DOHH2 (cell line): ENCODE measurements at regions not wholly inside any gene's neighbourhood (a gene's known extent, or its start where the extent isn't known, plus 50 kb on each side); places are given as distances from the start of the nearest gene placed in this dataset.
A peak's percentile ranks its signal among the peaks of the same experiment; 100 is the strongest.
"Not testable (repeated sequence)": the region's sequence is repeated elsewhere in the genome, so short reads cannot be mapped to it uniquely, and the experiment has no call there.

ENCODE experiments used
- H3F3A ChIP-seq: fragments of 200-600 bp; sonication (generic), shearing (Covaris generic); 2 replicates; pipeline ENCODE4 v1.6.0; 2016; ENCODE audit warnings: antibody characterized with exemption, mild to moderate bottlenecking; ENCODE audit not compliant: control insufficient read depth, insufficient read depth
- H3K27ac ChIP-seq: fragments of 200-600 bp; sonication (generic); 2 replicates; pipeline ENCODE4 v1.5.1; 2014; ENCODE audit warnings: low read depth, mild to moderate bottlenecking, low read length, moderate library complexity
- H3K27me3 ChIP-seq: fragments of 200-600 bp; sonication (generic); 2 replicates; pipeline ENCODE4 v1.6.1; 2014; ENCODE audit warnings: mild to moderate bottlenecking, low read length, mixed read lengths; ENCODE audit not compliant: control insufficient read depth
- H3K36me3 ChIP-seq: fragments of 200-600 bp; sonication (generic); 2 replicates; pipeline ENCODE4 v1.6.1; 2014; ENCODE audit warnings: mild to moderate bottlenecking, low read length, moderate library complexity, mixed read lengths; ENCODE audit not compliant: control insufficient read depth
- H3K4me1 ChIP-seq: fragments of 200-600 bp; sonication (generic); 2 replicates; pipeline ENCODE4 v1.6.1; 2014; ENCODE audit warnings: mild to moderate bottlenecking, low read length, mixed read lengths; ENCODE audit not compliant: control insufficient read depth
- H3K4me2 ChIP-seq: fragments of 200-600 bp; sonication (generic); 2 replicates; pipeline ENCODE4 v1.6.0; 2014; ENCODE audit warnings: mild to moderate bottlenecking, low read length, moderate library complexity
- H3K4me3 ChIP-seq: fragments of 200-600 bp; sonication (generic); 2 replicates; pipeline ENCODE4 v1.5.1; 2014; ENCODE audit warnings: mild to moderate bottlenecking, low read length, mixed read lengths
- H3K79me2 ChIP-seq: fragments of 200-600 bp; sonication (generic); 2 replicates; pipeline ENCODE4 v1.6.1; 2014; ENCODE audit warnings: mild to moderate bottlenecking, low read length, mixed read lengths; ENCODE audit not compliant: control insufficient read depth
- H3K9me2 ChIP-seq: fragments of 200-600 bp; sonication (generic); replicated peaks from 2 replicates; pipeline ENCODE4 v1.6.1; 2014; ENCODE audit warnings: mild to moderate bottlenecking, low read length, mixed read lengths; ENCODE audit not compliant: control insufficient read depth
- H3K9me3 ChIP-seq: fragments of 200-600 bp; sonication (generic); 2 replicates; pipeline ENCODE4 v1.6.1; 2014; ENCODE audit warnings: antibody characterized with exemption, low read length, mixed read lengths; ENCODE audit not compliant: control insufficient read depth, insufficient read depth
- H4K20me1 ChIP-seq: fragments of 200-600 bp; sonication (generic); 2 replicates; pipeline ENCODE4 v1.6.0; 2014; ENCODE audit warnings: low read depth, mild to moderate bottlenecking, antibody characterized with exemption, low read length, moderate library complexity; ENCODE audit not compliant: control insufficient read depth, insufficient read depth
- CTCF ChIP-seq: fragments of 200-600 bp; sonication (generic); IDR thresholded peaks from one replicate; pipeline ENCODE4 v1.5.1; 2014; ENCODE audit warnings: antibody characterized with exemption, mild to moderate bottlenecking, low read depth, low read length; ENCODE audit not compliant: poor library complexity, severe bottlenecking
- EZH2phosphoT487 ChIP-seq: fragments of 200-600 bp; sonication (generic); IDR thresholded peaks from 2 replicates; pipeline ENCODE4 v1.6.1; 2017; ENCODE audit warnings: borderline replicate concordance, mild to moderate bottlenecking, antibody characterized with exemption, low read length, moderate library complexity, mixed read lengths

- not testable (repeated sequence) for H3K9me2 ChIP-seq, H3K27me3 ChIP-seq, H4K20me1 ChIP-seq, H3K9me3 ChIP-seq, H3K4me3 ChIP-seq, H3F3A ChIP-seq, H3K36me3 ChIP-seq, H3K79me2 ChIP-seq
- Histone ChIP-seq H3K4me1 (peaks cover 50% of the 10 kb centered on the region), H3K27ac (peak overlapping the region; percentile 24; the same call in 1 of the 2 replicates), H3K4me2 (peak overlapping the region; percentile 29)
- TF ChIP-seq CTCF: peak; percentile 54
These were observed 262.6 kb downstream of the SRGAP2C start for GRCh38 chr1:121447280-121447923.

- H3K79me2 ChIP-seq, H3K9me3 ChIP-seq, H3K9me2 ChIP-seq, H3F3A ChIP-seq, H4K20me1 ChIP-seq, H3K27me3 ChIP-seq, H3K4me3 ChIP-seq, H3K36me3 ChIP-seq: not testable (repeated sequence)
- peak overlapping the region; percentile 24; the same call in 1 of the 2 replicates for H3K27ac ChIP-seq
- H3K4me1 ChIP-seq: peaks cover 50% of the 10 kb centered on the region
- H3K4me2 ChIP-seq: peak overlapping the region; percentile 29
These were observed 263.3 kb downstream of the SRGAP2C start for GRCh38 chr1:121448064-121448463.

- Histone ChIP-seq H3K27me3 (no peaks in the 10 kb centered on the region), H3K4me1 (peaks cover 50% of the 10 kb centered on the region), H4K20me1 (no peaks in the 10 kb centered on the region), H3K4me3 (no peak overlapping the region), H3K9me3 (peaks cover 3% of the 10 kb centered on the region; the same call in 1 of the 2 replicates), H3K79me2 (no peaks in the 10 kb centered on the region), H3K9me2 (no peaks in the 10 kb centered on the region), H3K27ac (no peak overlapping the region), H3K36me3 (peaks cover 4% of the 10 kb centered on the region; the same call in 1 of the 2 replicates), H3K4me2 (no peak overlapping the region), H3F3A (no peaks in the 10 kb centered on the region)
- TF ChIP-seq EZH2phosphoT487 (no peak), CTCF (no peak)
These were observed 264.1 kb downstream of the SRGAP2C start for GRCh38 chr1:121448851-121449250.

GRCh38 chr1:121452484-121452883 lies 267.7 kb downstream of the SRGAP2C start:
- Histone ChIP-seq H3K36me3 (no peaks in the 10 kb centered on the region; the same call in 1 of the 2 replicates), H3K9me3 (peaks cover 3% of the 10 kb centered on the region; the same call in 1 of the 2 replicates), H3K4me2 (no peak overlapping the region), H3K27ac (no peak overlapping the region), H4K20me1 (no peaks in the 10 kb centered on the region), H3K4me1 (peaks cover 50% of the 10 kb centered on the region), H3K4me3 (no peak overlapping the region), H3F3A (no peaks in the 10 kb centered on the region), H3K9me2 (no peaks in the 10 kb centered on the region), H3K27me3 (no peaks in the 10 kb centered on the region), H3K79me2 (no peaks in the 10 kb centered on the region)
- TF ChIP-seq CTCF (no peak), EZH2phosphoT487 (no peak)
